ENCODE measurements at regions not wholly inside any gene's neighbourhood (a gene's known extent, or its start where the extent isn't known, plus 50 kb on each side); places are given as distances from the start of the nearest gene placed in this dataset.

DNA sequence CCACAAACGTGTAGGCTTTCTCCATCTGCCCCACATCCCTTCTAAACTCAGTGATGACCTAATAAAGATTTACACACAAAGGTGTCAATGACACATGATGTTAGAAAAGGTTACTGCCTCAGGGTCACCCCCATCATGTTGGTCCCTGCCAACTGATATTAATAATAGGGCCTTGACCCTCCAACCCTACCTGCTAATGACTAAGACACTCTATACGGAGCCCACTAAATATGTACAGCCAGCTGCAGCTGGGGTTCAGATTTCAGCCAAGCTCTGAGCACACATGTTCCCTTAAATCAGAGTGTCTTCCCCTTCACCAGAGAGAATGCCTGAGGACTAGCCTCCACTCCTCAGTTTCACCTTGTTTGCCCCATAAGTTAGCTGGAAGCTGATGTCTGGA, 67.4 kb upstream of the SNRPB2 start:
- Histone ChIP-seq H3K36me3 (replicated peaks in 1 of 2; ENCODE audit: control insufficient read depth in 1 of 2, insufficient read depth in 2 of 2, low read length in 2 of 2) (no peaks in the 10 kb centered on the region), H3K9me3 (replicated peaks in 1 of 2; ENCODE audit: control insufficient read depth in 1 of 2, insufficient read depth in 1 of 2, low read length in 2 of 2) (peaks cover 0 to 7% of the 10 kb centered on the region in 2 donors), H2AFZ (ENCODE audit: insufficient read depth, low read depth, low read length, poor library complexity, severe bottlenecking) (no peak overlapping the region), H3K9ac (ENCODE audit: insufficient read depth, low read length, poor library complexity, severe bottlenecking) (no peak overlapping the region), H3K27ac (ENCODE audit: low read depth in 1 of 2, low read length in 2 of 2) (no peak overlapping the region), H3K4me1 (ENCODE audit: control insufficient read depth in 1 of 2, insufficient read depth in 2 of 2, low read length in 2 of 2) (peaks cover 6 to 8% of the 10 kb centered on the region in 2 donors), H3K4me2 (replicated peaks; ENCODE audit: extremely low read depth, low read length, poor library complexity, severe bottlenecking) (no peak overlapping the region), H3K4me3 (replicated peaks in 1 of 3; ENCODE audit: low read depth in 2 of 3, low read length in 3 of 3) (no peak overlapping the region), H4K20me1 (ENCODE audit: insufficient read depth, low read length) (no peaks in the 10 kb centered on the region), H3K27me3 (ENCODE audit: control insufficient read depth in 2 of 2, insufficient read depth in 2 of 2, low read length in 2 of 2) (no peaks in the 10 kb centered on the region), H3K79me2 (ENCODE audit: insufficient read depth, low read length) (no peaks in the 10 kb centered on the region)
- 83% methylated on average over 1 of the region's 2 CpGs for WGBS (ENCODE audit: insufficient coverage)
- intact Hi-C loops (cut with micrococcal nuclease): no loop called here
- no peak overlapping the region for H3K4me3 Mint-ChIP-seq
- H3K9me3 Mint-ChIP-seq: peaks cover 0 to 10% (median 5%) of the 10 kb centered on the region in 7 donors
- H3K27me3 Mint-ChIP-seq (ENCODE audit: low read depth in 3 of 3): peaks cover 0 to 2% (median 1%) of the 10 kb centered on the region in 3 donors
- no peak for DNase-seq
- no peak for TF ChIP-seq CTCF (IDR thresholded peaks at IDR 0.05)
- no peak overlapping the region for H3K27ac Mint-ChIP-seq
- H3K36me3 Mint-ChIP-seq: no peaks in the 10 kb centered on the region
- H3K4me1 Mint-ChIP-seq: peaks cover 8% of the 10 kb centered on the region

DNA sequence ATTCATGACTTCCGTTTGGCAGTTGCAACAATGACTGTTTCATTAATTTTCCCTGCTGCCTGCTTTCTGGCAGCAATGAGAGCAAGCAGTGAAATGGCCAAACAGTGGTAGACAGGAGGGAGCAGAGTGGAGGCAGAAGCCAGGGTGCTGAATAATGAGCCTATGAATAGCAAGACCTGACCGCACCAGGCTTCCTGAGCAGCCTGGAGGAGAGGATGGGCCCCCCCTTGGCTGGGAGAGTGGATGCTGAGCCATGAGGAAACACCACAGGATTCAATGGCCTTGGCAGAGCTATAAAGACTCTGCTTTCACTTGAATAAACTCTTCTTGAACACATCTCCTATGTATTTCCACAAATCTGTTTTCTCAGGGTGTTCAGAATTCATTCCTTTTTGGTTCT, 68.1 kb upstream of the SNRPB2 start:
- 38% methylated on average over 1 of the region's 2 CpGs for WGBS (ENCODE audit: insufficient coverage)
- Histone ChIP-seq H3K27ac (ENCODE audit: low read depth in 1 of 2, low read length in 2 of 2) (no peak overlapping the region), H3K27me3 (ENCODE audit: control insufficient read depth in 2 of 2, insufficient read depth in 2 of 2, low read length in 2 of 2) (no peaks in the 10 kb centered on the region), H3K9me3 (replicated peaks in 1 of 2; ENCODE audit: control insufficient read depth in 1 of 2, insufficient read depth in 1 of 2, low read length in 2 of 2) (no peaks in the 10 kb centered on the region), H3K4me3 (replicated peaks in 1 of 3; ENCODE audit: low read depth in 2 of 3, low read length in 3 of 3) (no peak overlapping the region), H4K20me1 (ENCODE audit: insufficient read depth, low read length) (no peaks in the 10 kb centered on the region), H3K36me3 (replicated peaks in 1 of 2; ENCODE audit: control insufficient read depth in 1 of 2, insufficient read depth in 2 of 2, low read length in 2 of 2) (no peaks in the 10 kb centered on the region), H3K9ac (ENCODE audit: insufficient read depth, low read length, poor library complexity, severe bottlenecking) (no peak overlapping the region), H2AFZ (ENCODE audit: insufficient read depth, low read depth, low read length, poor library complexity, severe bottlenecking) (peak overlapping the region; percentile 9), H3K4me2 (replicated peaks; ENCODE audit: extremely low read depth, low read length, poor library complexity, severe bottlenecking) (peak overlapping the region; percentile 21), H3K79me2 (ENCODE audit: insufficient read depth, low read length) (no peaks in the 10 kb centered on the region), H3K4me1 (ENCODE audit: control insufficient read depth in 1 of 2, insufficient read depth in 2 of 2, low read length in 2 of 2) (peaks cover 6 to 8% of the 10 kb centered on the region in 2 donors)
- Mint-ChIP-seq H3K27me3 (ENCODE audit: low read depth in 3 of 3) (peaks cover 0 to 2% (median 1%) of the 10 kb centered on the region in 3 donors), H3K36me3 (no peaks in the 10 kb centered on the region), H3K4me3 (peak overlapping the region in 1 of 2 donors; percentile 68), H3K27ac (no peak overlapping the region), H3K4me1 (peaks cover 8% of the 10 kb centered on the region), H3K9me3 (peaks cover 0 to 6% (median under 1%) of the 10 kb centered on the region in 7 donors)
- TF ChIP-seq CTCF (IDR thresholded peaks at IDR 0.05): no peak
- peak in 1 of 3 donors; percentile 4 for DNase-seq
- intact Hi-C loops (cut with micrococcal nuclease): no loop called here
